Breast epithelium (tissue), 4 donors: ENCODE measurements at regions not wholly inside any gene's neighbourhood (a gene's known extent, or its start where the extent isn't known, plus 50 kb on each side); places are given as distances from the start of the nearest gene placed in this dataset.

Experiments
- DNase-seq, 2 donors: peaks; one replicate each; pipeline ENCODE4 v3.0.0-alpha.2; 2019; ENCODE audit warnings: low spot score in 2 of 2
- H3K27ac ChIP-seq, 2 donors: fragments of 200-600 bp; sonication (generic) in 1 of 2; one replicate each; pipeline ENCODE4 v1.5.1; 2016 to 2019; ENCODE audit warnings: mild to moderate bottlenecking in 1 of 2
- H3K27me3 ChIP-seq, 2 donors: fragments of 200-600 bp; sonication (generic) in 1 of 2; one replicate each; pipeline versions ENCODE4 v1.5.1 to v1.6.0; 2017 to 2019; ENCODE audit warnings: control low read depth in 1 of 2, mild to moderate bottlenecking in 1 of 2
- H3K36me3 ChIP-seq: fragments of 200-600 bp; one replicate; pipeline ENCODE4 v1.5.1; 2019
- H3K4me1 ChIP-seq, 2 donors: fragments of 200-600 bp; sonication (generic); one replicate each; pipeline ENCODE4 v1.5.1; 2016 to 2019; ENCODE audit warnings: control low read depth in 1 of 2
- H3K4me3 ChIP-seq, 3 donors: fragments of 200-600 bp; sonication (generic); 1 replicate in 2 of 3; 2 replicates in 1 of 3; pipeline ENCODE4 v1.5.1; 2016 to 2019; ENCODE audit warnings: mild to moderate bottlenecking in 3 of 3, moderate library complexity in 2 of 3
- H3K9me3 ChIP-seq, 2 donors: fragments of 200-600 bp; sonication (generic) in 1 of 2; one replicate each; pipeline ENCODE4 v1.5.1; 2016 to 2019; ENCODE audit warnings: control low read depth in 1 of 2
- POLR2A ChIP-seq: fragments of 450-650 bp; IDR thresholded peaks from one replicate; pipeline ENCODE4 v1.6.1; 2016; ENCODE audit warnings: antibody characterized with exemption, mild to moderate bottlenecking, moderate library complexity
- POLR2AphosphoS5 ChIP-seq, 3 donors: sonication (generic); formaldehyde crosslinking; IDR thresholded peaks; one replicate each; pipeline ENCODE4 v1.6.1; 2017; ENCODE audit warnings: antibody characterized with exemption in 3 of 3
- intact Hi-C: fragments of 100-400 bp; cut with DNase I; formaldehyde crosslinking; loops from one replicate; pipeline ENCODE4 v1.15.1; 2023; ENCODE audit warnings: low total_unique reads
- TF ChIP-seq, protein P1 (sequence below), 3 donors: fragments of 450-650 bp; IDR thresholded peaks; one replicate each; pipeline ENCODE4 v1.5.1; 2016 to 2017; ENCODE audit warnings: antibody characterized with exemption in 3 of 3, mild to moderate bottlenecking in 3 of 3, moderate library complexity in 3 of 3

- Histone ChIP-seq H3K27ac (no peak overlapping the region), H3K27me3 (no peaks in the 10 kb centered on the region), H3K4me1 (no peaks in the 10 kb centered on the region), H3K4me3 (no peak overlapping the region), H3K9me3 (no peaks in the 10 kb centered on the region), H3K36me3 (no peaks in the 10 kb centered on the region)
- intact Hi-C loops, result no loop called here
- TF ChIP-seq, protein P1, sequence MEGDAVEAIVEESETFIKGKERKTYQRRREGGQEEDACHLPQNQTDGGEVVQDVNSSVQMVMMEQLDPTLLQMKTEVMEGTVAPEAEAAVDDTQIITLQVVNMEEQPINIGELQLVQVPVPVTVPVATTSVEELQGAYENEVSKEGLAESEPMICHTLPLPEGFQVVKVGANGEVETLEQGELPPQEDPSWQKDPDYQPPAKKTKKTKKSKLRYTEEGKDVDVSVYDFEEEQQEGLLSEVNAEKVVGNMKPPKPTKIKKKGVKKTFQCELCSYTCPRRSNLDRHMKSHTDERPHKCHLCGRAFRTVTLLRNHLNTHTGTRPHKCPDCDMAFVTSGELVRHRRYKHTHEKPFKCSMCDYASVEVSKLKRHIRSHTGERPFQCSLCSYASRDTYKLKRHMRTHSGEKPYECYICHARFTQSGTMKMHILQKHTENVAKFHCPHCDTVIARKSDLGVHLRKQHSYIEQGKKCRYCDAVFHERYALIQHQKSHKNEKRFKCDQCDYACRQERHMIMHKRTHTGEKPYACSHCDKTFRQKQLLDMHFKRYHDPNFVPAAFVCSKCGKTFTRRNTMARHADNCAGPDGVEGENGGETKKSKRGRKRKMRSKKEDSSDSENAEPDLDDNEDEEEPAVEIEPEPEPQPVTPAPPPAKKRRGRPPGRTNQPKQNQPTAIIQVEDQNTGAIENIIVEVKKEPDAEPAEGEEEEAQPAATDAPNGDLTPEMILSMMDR (IDR thresholded peaks at IDR 0.05), result no peak
- TF ChIP-seq POLR2AphosphoS5 (IDR thresholded peaks at IDR 0.05) (no peak), POLR2A (no peak)
- no peak for DNase-seq
Observed at GRCh38 chr4:30370105-30370504, 350.1 kb upstream of the PCDH7 start.

DNA sequence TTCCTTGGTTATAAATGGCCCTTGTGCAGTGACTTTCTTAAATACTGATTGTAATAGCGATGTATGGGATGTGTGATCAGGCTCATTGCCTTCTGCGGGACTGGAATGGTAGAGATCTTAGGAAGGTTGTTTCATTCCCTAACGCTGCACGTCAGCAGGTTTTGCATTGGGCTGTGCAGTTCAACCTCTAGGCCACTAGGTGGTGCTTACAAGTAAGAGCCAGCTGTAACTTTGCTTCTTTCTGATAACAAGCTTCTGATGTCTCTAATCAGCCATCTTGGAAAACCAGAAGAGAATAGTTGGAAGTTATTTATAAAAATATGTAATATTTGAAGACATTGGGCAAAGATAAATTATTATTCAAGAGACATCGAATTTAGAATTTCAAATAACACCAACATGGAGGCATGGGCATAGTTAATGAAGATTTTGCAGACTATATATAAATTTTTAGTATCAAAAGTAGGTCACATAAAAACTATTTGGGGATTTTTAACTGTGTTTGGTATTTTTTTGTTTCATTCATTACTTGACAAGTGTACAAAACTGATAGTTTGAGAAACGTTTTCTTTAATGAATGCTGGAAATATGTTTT is 339.7 kb upstream of the PCDH7 start:
- no peaks in the 10 kb centered on the region for H3K27me3 ChIP-seq
- TF ChIP-seq POLR2A, result no peak
- TF ChIP-seq, protein P1 (IDR thresholded peaks at IDR 0.05), result peak in 1 of 3 donors; percentile 18
- H3K27ac ChIP-seq, result no peak overlapping the region
- H3K9me3 ChIP-seq, result no peaks in the 10 kb centered on the region
- H3K4me3 ChIP-seq, result no peak overlapping the region
- no peak for DNase-seq
- no peaks in the 10 kb centered on the region for H3K4me1 ChIP-seq
- intact Hi-C loops, result no loop called here
- H3K36me3 ChIP-seq, result peaks cover 4% of the 10 kb centered on the region

- no peaks in the 10 kb centered on the region for H3K4me1 ChIP-seq
- DNase-seq, result no peak
- no peaks in the 10 kb centered on the region for H3K27me3 ChIP-seq
- no peak overlapping the region for H3K27ac ChIP-seq
- TF ChIP-seq, protein P1 (IDR thresholded peaks at IDR 0.05), result no peak
- TF ChIP-seq POLR2AphosphoS5 (IDR thresholded peaks at IDR 0.05), result no peak
- TF ChIP-seq POLR2A, result no peak
- no peak overlapping the region for H3K4me3 ChIP-seq
- no peaks in the 10 kb centered on the region for H3K9me3 ChIP-seq
- peaks cover 8% of the 10 kb centered on the region for H3K36me3 ChIP-seq
- intact Hi-C loops, result no loop called here
Observed at GRCh38 chr4:30385650-30386049, 334.5 kb upstream of the PCDH7 start.

GRCh38 chr4:30386266-30386895 is 333.8 kb upstream of the PCDH7 start:
- DNase-seq, result no peak
- no peaks in the 10 kb centered on the region for H3K27me3 ChIP-seq
- TF ChIP-seq, protein P1 (IDR thresholded peaks at IDR 0.05), result no peak
- TF ChIP-seq POLR2AphosphoS5 (IDR thresholded peaks at IDR 0.05) (no peak), POLR2A (no peak)
- H3K36me3 ChIP-seq, result peaks cover 8% of the 10 kb centered on the region
- intact Hi-C loops, result no loop called here
- no peaks in the 10 kb centered on the region for H3K9me3 ChIP-seq
- H3K4me3 ChIP-seq, result no peak overlapping the region
- H3K4me1 ChIP-seq, result no peaks in the 10 kb centered on the region
- no peak overlapping the region for H3K27ac ChIP-seq

DNA sequence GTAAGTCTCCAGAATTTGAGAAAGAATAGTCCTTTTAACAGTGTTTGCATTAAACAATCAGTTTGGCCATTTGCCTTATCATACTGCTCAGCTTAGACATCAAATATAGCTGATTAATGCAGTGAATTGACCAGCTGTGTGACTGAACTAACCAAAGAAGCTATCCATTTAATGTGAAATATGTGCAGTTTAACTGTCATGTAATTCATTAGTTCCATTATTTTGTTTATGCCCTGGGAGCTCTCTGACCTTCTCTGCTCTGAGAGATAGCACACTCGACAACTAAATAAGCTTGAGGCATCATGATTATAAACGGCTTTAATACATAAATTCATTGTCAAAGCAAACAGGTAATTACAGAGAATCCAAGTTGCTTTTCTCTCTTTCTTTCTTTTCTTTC is 324.3 kb upstream of the PCDH7 start:
- DNase-seq, result no peak
- intact Hi-C loops, result no loop called here
- no peaks in the 10 kb centered on the region for H3K27me3 ChIP-seq
- H3K27ac ChIP-seq, result no peak overlapping the region
- no peak overlapping the region for H3K4me3 ChIP-seq
- H3K4me1 ChIP-seq, result no peaks in the 10 kb centered on the region
- no peaks in the 10 kb centered on the region for H3K36me3 ChIP-seq
- TF ChIP-seq POLR2A (no peak), POLR2AphosphoS5 (IDR thresholded peaks at IDR 0.05) (no peak)
- TF ChIP-seq, protein P1 (IDR thresholded peaks at IDR 0.05), result no peak
- peaks cover 0 to 14% of the 10 kb centered on the region in 2 donors for H3K9me3 ChIP-seq
